Glutamatergic neuron (in vitro differentiated cells): ENCODE measurements at regions not wholly inside any gene's neighbourhood (a gene's known extent, or its start where the extent isn't known, plus 50 kb on each side); places are given as distances from the start of the nearest gene placed in this dataset.

ENCODE experiments used
- DNase-seq: peaks from one replicate; pipeline ENCODE4 v3.0.0; 2022
- H3K27ac Mint-ChIP-seq: one replicate; pipeline ENCODE4 v1.8.0; 2020; ENCODE audit warnings: mild to moderate bottlenecking, mixed read lengths, inconsistent platforms; ENCODE audit not compliant: unreplicated experiment
- H3K27me3 Mint-ChIP-seq: one replicate; pipeline ENCODE4 v1.8.0; 2020; ENCODE audit warnings: mild to moderate bottlenecking, moderate library complexity, mixed read lengths, inconsistent platforms; ENCODE audit not compliant: unreplicated experiment
- H3K36me3 Mint-ChIP-seq: one replicate; pipeline ENCODE4 v1.8.0; 2020; ENCODE audit warnings: mild to moderate bottlenecking, mixed read lengths, inconsistent platforms; ENCODE audit not compliant: unreplicated experiment
- H3K4me1 Mint-ChIP-seq: one replicate; pipeline ENCODE4 v1.8.0; 2020; ENCODE audit warnings: mild to moderate bottlenecking, low read depth, mixed read lengths, inconsistent platforms; ENCODE audit not compliant: unreplicated experiment
- H3K4me3 Mint-ChIP-seq: one replicate; pipeline ENCODE4 v1.8.0; 2020; ENCODE audit warnings: mild to moderate bottlenecking, mixed read lengths, inconsistent platforms; ENCODE audit not compliant: unreplicated experiment
- H3K9me3 Mint-ChIP-seq: one replicate; pipeline ENCODE4 v1.8.0; 2020; ENCODE audit warnings: mild to moderate bottlenecking, moderate library complexity, mixed read lengths, inconsistent platforms; ENCODE audit not compliant: unreplicated experiment
- TF ChIP-seq, protein P1 (sequence below): fragments of 200-600 bp; sonication (generic); IDR thresholded peaks from one replicate; pipeline ENCODE4 v1.5.0; 2021; ENCODE audit not compliant: partially characterized antibody, unreplicated experiment

DNA sequence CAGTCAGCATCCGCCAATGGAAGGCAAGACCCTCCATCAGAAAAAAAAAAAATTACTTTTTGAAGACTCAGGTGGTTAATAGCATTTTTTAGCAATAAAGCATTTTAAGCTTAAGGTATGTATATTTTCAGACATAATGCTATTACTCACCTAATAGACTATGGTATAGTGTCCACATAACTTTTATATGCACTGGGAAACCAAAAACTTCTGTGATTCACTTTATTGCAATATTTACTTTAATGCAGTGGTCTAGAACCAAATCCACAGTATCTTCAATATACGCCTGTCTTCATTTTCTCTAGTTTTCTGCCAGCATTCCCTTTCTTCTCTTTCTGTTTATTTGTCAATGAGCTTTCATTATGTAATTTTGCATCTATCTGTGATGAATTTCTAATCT is 418.1 kb downstream of the SLITRK6 start:
- DNase-seq = no peak
- Mint-ChIP-seq H3K4me1 (no peaks in the 10 kb centered on the region), H3K27ac (no peak overlapping the region), H3K9me3 (no peaks in the 10 kb centered on the region), H3K4me3 (no peak overlapping the region), H3K27me3 (no peaks in the 10 kb centered on the region), H3K36me3 (no peaks in the 10 kb centered on the region)
- TF ChIP-seq, protein P1, sequence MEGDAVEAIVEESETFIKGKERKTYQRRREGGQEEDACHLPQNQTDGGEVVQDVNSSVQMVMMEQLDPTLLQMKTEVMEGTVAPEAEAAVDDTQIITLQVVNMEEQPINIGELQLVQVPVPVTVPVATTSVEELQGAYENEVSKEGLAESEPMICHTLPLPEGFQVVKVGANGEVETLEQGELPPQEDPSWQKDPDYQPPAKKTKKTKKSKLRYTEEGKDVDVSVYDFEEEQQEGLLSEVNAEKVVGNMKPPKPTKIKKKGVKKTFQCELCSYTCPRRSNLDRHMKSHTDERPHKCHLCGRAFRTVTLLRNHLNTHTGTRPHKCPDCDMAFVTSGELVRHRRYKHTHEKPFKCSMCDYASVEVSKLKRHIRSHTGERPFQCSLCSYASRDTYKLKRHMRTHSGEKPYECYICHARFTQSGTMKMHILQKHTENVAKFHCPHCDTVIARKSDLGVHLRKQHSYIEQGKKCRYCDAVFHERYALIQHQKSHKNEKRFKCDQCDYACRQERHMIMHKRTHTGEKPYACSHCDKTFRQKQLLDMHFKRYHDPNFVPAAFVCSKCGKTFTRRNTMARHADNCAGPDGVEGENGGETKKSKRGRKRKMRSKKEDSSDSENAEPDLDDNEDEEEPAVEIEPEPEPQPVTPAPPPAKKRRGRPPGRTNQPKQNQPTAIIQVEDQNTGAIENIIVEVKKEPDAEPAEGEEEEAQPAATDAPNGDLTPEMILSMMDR = no peak

DNA sequence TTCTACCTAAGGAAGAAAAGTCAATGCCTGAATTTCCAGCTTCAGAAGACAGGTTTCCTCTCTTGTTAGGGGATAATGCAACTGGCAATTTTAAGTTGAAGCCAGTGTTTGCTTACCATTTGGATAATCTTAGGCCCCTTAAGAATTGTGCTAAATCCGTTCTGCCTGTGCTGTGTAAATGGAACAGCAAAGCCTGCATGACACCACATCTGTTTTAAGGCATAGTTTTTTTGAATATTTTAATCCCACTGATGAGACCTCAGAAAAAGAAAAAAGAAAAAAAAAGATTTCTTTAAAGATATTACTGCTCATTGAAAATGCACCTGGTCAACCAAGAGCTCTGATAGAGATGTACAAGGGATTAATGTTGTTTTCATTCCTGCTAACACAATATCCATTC is 419.2 kb downstream of the SLITRK6 start:
- Mint-ChIP-seq H3K4me3 (no peak overlapping the region), H3K9me3 (no peaks in the 10 kb centered on the region), H3K27me3 (no peaks in the 10 kb centered on the region), H3K4me1 (no peaks in the 10 kb centered on the region), H3K36me3 (no peaks in the 10 kb centered on the region), H3K27ac (no peak overlapping the region)
- DNase-seq = no peak
- TF ChIP-seq, protein P1 = no peak

GRCh38 chr13:85379433-85379832 is 419.8 kb downstream of the SLITRK6 start:
- H3K9me3 Mint-ChIP-seq = no peaks in the 10 kb centered on the region
- H3K27me3 Mint-ChIP-seq = no peaks in the 10 kb centered on the region
- no peak overlapping the region for H3K27ac Mint-ChIP-seq

DNA sequence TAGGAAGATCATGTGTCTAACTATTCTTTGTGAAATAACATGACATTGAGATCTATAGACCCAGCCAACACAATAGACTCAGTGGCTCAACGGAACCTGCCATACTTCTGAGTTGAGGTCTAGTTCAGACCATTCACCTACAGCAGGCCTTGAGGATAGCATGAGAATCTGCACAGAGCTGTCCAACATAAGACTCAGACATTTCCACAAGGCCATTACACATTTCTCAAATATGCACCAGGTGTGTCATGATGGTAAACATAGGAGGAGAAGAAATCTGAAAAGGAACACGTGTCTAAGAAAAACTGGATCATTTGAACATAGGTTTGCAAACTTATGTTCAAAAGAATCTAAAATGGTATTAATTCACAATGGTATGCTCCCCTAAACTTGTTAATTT is 421.4 kb downstream of the SLITRK6 start:
- Mint-ChIP-seq H3K27me3 (no peaks in the 10 kb centered on the region), H3K27ac (no peak overlapping the region), H3K4me3 (no peak overlapping the region), H3K4me1 (no peaks in the 10 kb centered on the region), H3K9me3 (no peaks in the 10 kb centered on the region), H3K36me3 (no peaks in the 10 kb centered on the region)
- TF ChIP-seq, protein P1 = no peak
- DNase-seq = no peak

More at GRCh38 chr13:85379433-85379832, 419.8 kb downstream of the SLITRK6 start:
- no peak for DNase-seq
- Mint-ChIP-seq H3K36me3 (no peaks in the 10 kb centered on the region), H3K4me1 (no peaks in the 10 kb centered on the region), H3K4me3 (no peak overlapping the region)
- TF ChIP-seq, protein P1 = no peak

GRCh38 chr13:85373322-85373721 is 425.9 kb downstream of the SLITRK6 start:
- no peaks in the 10 kb centered on the region for H3K9me3 Mint-ChIP-seq
- no peak overlapping the region for H3K27ac Mint-ChIP-seq
- no peak for DNase-seq
- TF ChIP-seq, protein P1 = no peak
- H3K36me3 Mint-ChIP-seq = no peaks in the 10 kb centered on the region
- H3K4me3 Mint-ChIP-seq = no peak overlapping the region
- H3K27me3 Mint-ChIP-seq = no peaks in the 10 kb centered on the region
- H3K4me1 Mint-ChIP-seq = no peaks in the 10 kb centered on the region
